ENCODE measurements at regions not wholly inside any gene's neighbourhood (a gene's known extent, or its start where the extent isn't known, plus 50 kb on each side); places are given as distances from the start of the nearest gene placed in this dataset.

GRCh38 chr7:156064971-156065386, 252.7 kb upstream of the SHH start:
- Histone ChIP-seq H3K4me3 (replicated peaks in 1 of 3) (no peak overlapping the region), H3K4me1 (no peaks in the 10 kb centered on the region), H3K27ac (no peak overlapping the region), H3K27me3 (no peaks in the 10 kb centered on the region), H3K36me3 (no peaks in the 10 kb centered on the region), H3K9me3 (no peaks in the 10 kb centered on the region)
- WGBS, 2 donors, result 4 to 11% methylated on average over 4 of the region's 4 CpGs
- DNase-seq, result peak in 1 of 2 donors; percentile 8
- intact Hi-C loops (cut with DNase I), result no loop called here
- no peak for TF ChIP-seq POLR2A (IDR thresholded peaks at IDR 0.05)
- TF ChIP-seq, protein P1, sequence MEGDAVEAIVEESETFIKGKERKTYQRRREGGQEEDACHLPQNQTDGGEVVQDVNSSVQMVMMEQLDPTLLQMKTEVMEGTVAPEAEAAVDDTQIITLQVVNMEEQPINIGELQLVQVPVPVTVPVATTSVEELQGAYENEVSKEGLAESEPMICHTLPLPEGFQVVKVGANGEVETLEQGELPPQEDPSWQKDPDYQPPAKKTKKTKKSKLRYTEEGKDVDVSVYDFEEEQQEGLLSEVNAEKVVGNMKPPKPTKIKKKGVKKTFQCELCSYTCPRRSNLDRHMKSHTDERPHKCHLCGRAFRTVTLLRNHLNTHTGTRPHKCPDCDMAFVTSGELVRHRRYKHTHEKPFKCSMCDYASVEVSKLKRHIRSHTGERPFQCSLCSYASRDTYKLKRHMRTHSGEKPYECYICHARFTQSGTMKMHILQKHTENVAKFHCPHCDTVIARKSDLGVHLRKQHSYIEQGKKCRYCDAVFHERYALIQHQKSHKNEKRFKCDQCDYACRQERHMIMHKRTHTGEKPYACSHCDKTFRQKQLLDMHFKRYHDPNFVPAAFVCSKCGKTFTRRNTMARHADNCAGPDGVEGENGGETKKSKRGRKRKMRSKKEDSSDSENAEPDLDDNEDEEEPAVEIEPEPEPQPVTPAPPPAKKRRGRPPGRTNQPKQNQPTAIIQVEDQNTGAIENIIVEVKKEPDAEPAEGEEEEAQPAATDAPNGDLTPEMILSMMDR (IDR thresholded peaks at IDR 0.05), result no peak

DNA sequence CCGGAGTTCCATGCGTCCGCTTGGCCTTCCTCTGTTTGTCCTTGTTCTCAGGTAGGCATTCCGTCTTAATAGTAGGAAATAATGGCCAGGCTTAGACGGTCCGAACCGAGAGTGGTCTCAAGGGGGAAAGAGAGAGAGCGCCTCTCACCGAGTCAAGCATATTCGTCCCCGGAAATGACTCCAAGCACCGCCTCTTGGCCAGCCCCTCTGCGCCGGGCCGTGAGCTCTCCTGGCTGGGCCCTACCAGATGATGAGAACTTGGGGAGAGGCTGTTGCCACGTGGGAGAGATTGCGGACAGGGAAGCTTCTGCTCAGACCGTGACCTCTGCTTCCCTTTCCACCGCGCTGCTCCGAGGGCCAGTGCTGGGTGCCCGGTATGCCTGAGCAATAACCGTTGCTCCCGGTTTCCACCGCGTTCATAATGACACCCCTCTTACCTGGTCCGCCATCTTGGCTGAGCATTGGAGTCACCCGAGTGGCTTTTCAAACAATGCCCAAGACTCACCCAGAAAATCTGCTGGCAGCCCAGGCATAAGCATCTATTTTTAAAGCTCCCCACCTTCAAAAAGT, 251.1 kb upstream of the SHH start:
- Histone ChIP-seq H3K9me3 (no peaks in the 10 kb centered on the region), H3K4me3 (replicated peaks in 1 of 3) (no peak overlapping the region), H3K36me3 (no peaks in the 10 kb centered on the region), H3K27ac (no peak overlapping the region), H3K4me1 (no peaks in the 10 kb centered on the region), H3K27me3 (no peaks in the 10 kb centered on the region)
- TF ChIP-seq, protein P1 (IDR thresholded peaks at IDR 0.05), result no peak
- no peak for TF ChIP-seq POLR2A (IDR thresholded peaks at IDR 0.05)
- intact Hi-C loops (cut with DNase I), result no loop called here
- 93% methylated on average over 27 to 28 of the region's 28 CpGs for WGBS, 2 donors
- DNase-seq, result no peak

GRCh38 chr7:156062286-156062685, 250.0 kb upstream of the SHH start:
- Histone ChIP-seq H3K27ac (no peak overlapping the region), H3K27me3 (no peaks in the 10 kb centered on the region), H3K4me1 (no peaks in the 10 kb centered on the region), H3K36me3 (no peaks in the 10 kb centered on the region), H3K9me3 (no peaks in the 10 kb centered on the region), H3K4me3 (replicated peaks in 1 of 3) (no peak overlapping the region)
- intact Hi-C loops (cut with DNase I), result no loop called here
- TF ChIP-seq POLR2A (IDR thresholded peaks at IDR 0.05), result no peak
- TF ChIP-seq, protein P1 (IDR thresholded peaks at IDR 0.05), result no peak
- whole genome bisulfite sequencing, 2 donors, result 95 to 96% methylated on average over 4 to 9 of the region's 9 CpGs
- no peak for DNase-seq

- no peak for TF ChIP-seq POLR2A (IDR thresholded peaks at IDR 0.05)
- TF ChIP-seq, protein P1 (IDR thresholded peaks at IDR 0.05), result no peak
Observed at GRCh38 chr7:156061689-156062255, 249.5 kb upstream of the SHH start.

DNA sequence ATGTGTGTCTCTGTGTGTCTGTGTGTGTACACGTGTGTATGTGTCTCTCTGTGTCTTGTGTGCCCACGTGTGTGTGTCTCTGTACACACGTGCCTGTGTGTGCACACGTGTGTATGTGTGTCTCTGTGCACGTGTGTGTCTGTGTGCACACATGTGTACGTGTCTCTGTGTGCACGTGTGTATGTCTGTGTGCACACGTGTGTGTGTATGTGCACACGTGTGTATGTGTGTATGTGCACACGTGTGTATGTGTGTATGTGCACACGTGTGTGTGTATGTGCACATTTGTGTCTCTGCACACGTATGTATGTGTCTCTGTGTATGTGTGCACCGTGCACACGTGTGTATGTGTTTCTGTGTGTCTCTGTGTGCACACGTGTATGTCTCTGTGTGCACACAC, 248.7 kb upstream of the SHH start:
- H3K27me3 ChIP-seq, result no peaks in the 10 kb centered on the region
- intact Hi-C loops (cut with DNase I), result no loop called here
- H3K27ac ChIP-seq, result no peak overlapping the region
- H3K36me3 ChIP-seq, result no peaks in the 10 kb centered on the region
- no peak for DNase-seq
- 85 to 86% methylated on average over 15 of the region's 15 CpGs for WGBS, 2 donors
- H3K4me3 ChIP-seq (replicated peaks in 1 of 3), result no peak overlapping the region
- no peak for TF ChIP-seq POLR2A (IDR thresholded peaks at IDR 0.05)
- TF ChIP-seq, protein P1 (IDR thresholded peaks at IDR 0.05), result no peak
- no peaks in the 10 kb centered on the region for H3K9me3 ChIP-seq
- H3K4me1 ChIP-seq, result no peaks in the 10 kb centered on the region

More at GRCh38 chr7:156061689-156062255, 249.5 kb upstream of the SHH start:
- H3K27me3 ChIP-seq, result no peaks in the 10 kb centered on the region
- H3K36me3 ChIP-seq, result no peaks in the 10 kb centered on the region
- intact Hi-C loops (cut with DNase I), result no loop called here
- no peaks in the 10 kb centered on the region for H3K9me3 ChIP-seq
- DNase-seq, result no peak
- WGBS, 2 donors, result 86 to 95% methylated on average over 11 of the region's 11 CpGs
- H3K4me1 ChIP-seq, result no peaks in the 10 kb centered on the region
- H3K4me3 ChIP-seq (replicated peaks in 1 of 3), result no peak overlapping the region
- H3K27ac ChIP-seq, result no peak overlapping the region

All from thyroid gland (tissue), 4 donors.